SH-SY5Y (cell line): ENCODE measurements at regions not wholly inside any gene's neighbourhood (a gene's known extent, or its start where the extent isn't known, plus 50 kb on each side); places are given as distances from the start of the nearest gene placed in this dataset.

Source experiments
- GATA2 ChIP-seq: IDR thresholded peaks from 2 replicates; pipeline ENCODE4 v1.6.1; 2011; ENCODE audit warnings: mild to moderate bottlenecking, low read depth, low read length
- GATA3 ChIP-seq: IDR thresholded peaks from 2 replicates; pipeline ENCODE4 v1.6.1; 2011; ENCODE audit warnings: low read depth, mild to moderate bottlenecking, low read length, moderate library complexity

GRCh38 chr16:7791028-7791590 is 458.5 kb downstream of the RBFOX1 start:
- TF ChIP-seq GATA3, result no peak
- TF ChIP-seq GATA2, result no peak
